ENCODE measurements at regions not wholly inside any gene's neighbourhood (a gene's known extent, or its start where the extent isn't known, plus 50 kb on each side); places are given as distances from the start of the nearest gene placed in this dataset.

GRCh38 chr10:78390051-78390450, 356.4 kb downstream of the RPS24 start:
- no peak for TF ChIP-seq TAF1 (IDR thresholded peaks at IDR 0.05; ENCODE audit: borderline replicate concordance, insufficient read depth, low read length)
- TF ChIP-seq SIN3A (IDR thresholded peaks at IDR 0.05; ENCODE audit: borderline replicate concordance, insufficient read depth, low read length), result no peak
- TF ChIP-seq REST (IDR thresholded peaks at IDR 0.05; ENCODE audit: insufficient read depth in 1 of 2, low read depth in 2 of 2, low read length in 2 of 2), result no peak
